Kidney glomerular epithelial cell (primary cell): ENCODE measurements at regions not wholly inside any gene's neighbourhood (a gene's known extent, or its start where the extent isn't known, plus 50 kb on each side); places are given as distances from the start of the nearest gene placed in this dataset.
"Not testable (repeated sequence)": the region's sequence is repeated elsewhere in the genome, so short reads cannot be mapped to it uniquely, and the experiment has no call there.

Source experiments
- DNase-seq: peaks from one replicate; lab custom pipeline; 2025; lab: John Stamatoyannopoulos, UW

- DNase-seq, result no peak
These were observed 396.8 kb downstream of the NPIPA8 start for GRCh38 chr16:17939723-17940122.

GRCh38 chr16:17939122-17939536 is 397.4 kb downstream of the NPIPA8 start:
- no peak for DNase-seq

GRCh38 chr16:17938546-17938945 is 398.0 kb downstream of the NPIPA8 start:
- no peak for DNase-seq

GRCh38 chr16:17936766-17937402 is 399.7 kb downstream of the NPIPA8 start:
- DNase-seq, result no peak

- DNase-seq, result no peak
These were observed 406.3 kb downstream of the NPIPA8 start for GRCh38 chr16:17930280-17930679.

- no peak for DNase-seq
These were observed 409.6 kb downstream of the NPIPA8 start for GRCh38 chr16:17926866-17927399.

- no peak for DNase-seq
These were observed 410.1 kb downstream of the NPIPA8 start for GRCh38 chr16:17926461-17926860.

- no peak for DNase-seq
These were observed 410.8 kb downstream of the NPIPA8 start for GRCh38 chr16:17925761-17926160.

GRCh38 chr16:17921357-17921978 is 415.1 kb downstream of the NPIPA8 start:
- DNase-seq, result no peak

- no peak for DNase-seq
These were observed 419.1 kb downstream of the NPIPA8 start for GRCh38 chr16:17917316-17918019.

- DNase-seq, result no peak
These were observed 420.7 kb downstream of the NPIPA8 start for GRCh38 chr16:17915791-17916190.

- DNase-seq, result no peak
These were observed 422.4 kb downstream of the NPIPA8 start for GRCh38 chr16:17914168-17914567.

GRCh38 chr16:17911578-17911977 is 425.0 kb downstream of the NPIPA8 start:
- DNase-seq, result not testable (repeated sequence)

- not testable (repeated sequence) for DNase-seq
These were observed 429.9 kb downstream of the NPIPA8 start for GRCh38 chr16:17906626-17907025.

- no peak for DNase-seq
These were observed 430.5 kb upstream of the XYLT1 start for GRCh38 chr16:17901309-17901708.

- DNase-seq, result no peak
These were observed 428.4 kb upstream of the XYLT1 start for GRCh38 chr16:17899141-17899540.

- DNase-seq, result no peak
These were observed 417.2 kb upstream of the XYLT1 start for GRCh38 chr16:17887963-17888362.

GRCh38 chr16:17885659-17886207 is 415.0 kb upstream of the XYLT1 start:
- DNase-seq, result no peak

GRCh38 chr16:17877821-17878360 is 407.1 kb upstream of the XYLT1 start:
- no peak for DNase-seq

GRCh38 chr16:17866996-17867395 is 396.2 kb upstream of the XYLT1 start:
- no peak for DNase-seq

GRCh38 chr16:17861981-17862479 is 391.3 kb upstream of the XYLT1 start:
- no peak for DNase-seq

- DNase-seq, result no peak
These were observed 387.3 kb upstream of the XYLT1 start for GRCh38 chr16:17858061-17858460.
